PFSK-1 (cell line): ENCODE measurements at regions not wholly inside any gene's neighbourhood (a gene's known extent, or its start where the extent isn't known, plus 50 kb on each side); places are given as distances from the start of the nearest gene placed in this dataset.

Source experiments
- FOXP2 ChIP-seq: optimal IDR thresholded peaks from 2 replicates; pipeline ENCODE3; 2011; ENCODE audit warnings: borderline replicate concordance, control low read depth, inconsistent platforms; ENCODE audit not compliant: insufficient read depth; ENCODE audit errors: extremely low read length, extremely low read depth
- POLR2AphosphoS5 ChIP-seq: IDR thresholded peaks from 2 replicates; pipeline ENCODE4 v1.6.1; 2012; ENCODE audit warnings: low read depth, mild to moderate bottlenecking, control low read depth, low read length, moderate library complexity
- REST ChIP-seq, 2 experiments: IDR thresholded peaks; 2 replicates each; pipeline versions ENCODE4 v1.6.1 to v1.8.0; 2011 to 2012; ENCODE audit warnings: low read depth in 2 of 2, low read length in 2 of 2, control low read depth in 1 of 2, inconsistent platforms in 1 of 2, mild to moderate bottlenecking in 1 of 2, moderate library complexity in 1 of 2; ENCODE audit not compliant: insufficient read depth in 1 of 2
- SIN3A ChIP-seq: IDR thresholded peaks from 2 replicates; pipeline ENCODE4 v1.6.1; 2012; ENCODE audit warnings: mild to moderate bottlenecking, low read length, moderate library complexity, borderline replicate concordance; ENCODE audit not compliant: insufficient read depth
- TAF1 ChIP-seq: IDR thresholded peaks from 2 replicates; pipeline ENCODE4 v1.6.1; 2012; ENCODE audit warnings: low read length, control low read depth, borderline replicate concordance; ENCODE audit not compliant: insufficient read depth

- no peak for TF ChIP-seq SIN3A
Measured at GRCh38 chr21:27507695-27508094, 540.8 kb upstream of the ADAMTS5 start.

- TF ChIP-seq TAF1: no peak
- TF ChIP-seq REST (IDR thresholded peaks at IDR 0.05; ENCODE audit: insufficient read depth in 1 of 2, low read depth in 2 of 2, low read length in 2 of 2): no peak
- TF ChIP-seq SIN3A: no peak
- TF ChIP-seq FOXP2: no peak
- TF ChIP-seq POLR2AphosphoS5: no peak
Measured at GRCh38 chr21:27505516-27505915, 538.6 kb upstream of the ADAMTS5 start.

- TF ChIP-seq SIN3A (no peak), POLR2AphosphoS5 (no peak), TAF1 (no peak)
Measured at GRCh38 chr21:27502801-27503200, 535.9 kb upstream of the ADAMTS5 start.

- TF ChIP-seq SIN3A (no peak), POLR2AphosphoS5 (no peak), FOXP2 (no peak), TAF1 (no peak), REST (IDR thresholded peaks at IDR 0.05; ENCODE audit: insufficient read depth in 1 of 2, low read depth in 2 of 2, low read length in 2 of 2) (no peak)
Measured at GRCh38 chr21:27498025-27498424, 531.1 kb upstream of the ADAMTS5 start.

- TF ChIP-seq FOXP2 (no peak), POLR2AphosphoS5 (no peak), REST (IDR thresholded peaks at IDR 0.05; ENCODE audit: insufficient read depth in 1 of 2, low read depth in 2 of 2, low read length in 2 of 2) (no peak), TAF1 (no peak), SIN3A (no peak)
Measured at GRCh38 chr21:27495836-27496235, 528.9 kb upstream of the ADAMTS5 start.

- TF ChIP-seq POLR2AphosphoS5: no peak
- TF ChIP-seq TAF1: no peak
- no peak for TF ChIP-seq FOXP2
- TF ChIP-seq REST (IDR thresholded peaks at IDR 0.05; ENCODE audit: insufficient read depth in 1 of 2, low read depth in 2 of 2, low read length in 2 of 2): no peak
- TF ChIP-seq SIN3A: no peak
Measured at GRCh38 chr21:27493542-27493941, 526.7 kb upstream of the ADAMTS5 start.
